ENCODE measurements at regions not wholly inside any gene's neighbourhood (a gene's known extent, or its start where the extent isn't known, plus 50 kb on each side); places are given as distances from the start of the nearest gene placed in this dataset.

- Histone ChIP-seq H3K27me3 (ENCODE audit: control insufficient read depth, insufficient read depth, low read length) (no peaks in the 10 kb centered on the region), H3K27ac (ENCODE audit: low read length) (no peak overlapping the region), H3K4me1 (ENCODE audit: control insufficient read depth, insufficient read depth, low read length) (no peaks in the 10 kb centered on the region), H3K4me3 (ENCODE audit: low read length) (no peak overlapping the region), H3K36me3 (ENCODE audit: control insufficient read depth, insufficient read depth, low read length) (no peaks in the 10 kb centered on the region), H3K9me3 (ENCODE audit: control insufficient read depth, insufficient read depth, low read length) (no peaks in the 10 kb centered on the region)
- Mint-ChIP-seq H3K4me1 (no peaks in the 10 kb centered on the region), H3K4me3 (no peak overlapping the region), H3K27me3 (ENCODE audit: low read depth in 2 of 2) (peaks cover 0 to 3% of the 10 kb centered on the region in 2 donors), H3K9me3 (peaks cover 0 to 4% of the 10 kb centered on the region in 2 donors), H3K36me3 (no peaks in the 10 kb centered on the region), H3K27ac (no peak overlapping the region)
- no peak for TF ChIP-seq CTCF (IDR thresholded peaks at IDR 0.05)
- WGBS (ENCODE audit: insufficient coverage) = 86% methylated on average over 1 of the region's 1 CpG
- intact Hi-C loops (cut with micrococcal nuclease) = no loop called here
- ATAC-seq (no peak), DNase-seq (no peak)
These were observed 188.6 kb downstream of the MDFIC start for GRCh38 chr7:115110523-115110922.

- Histone ChIP-seq H3K4me1 (ENCODE audit: control insufficient read depth, insufficient read depth, low read length) (no peaks in the 10 kb centered on the region), H3K4me3 (ENCODE audit: low read length) (no peak overlapping the region), H3K27me3 (ENCODE audit: control insufficient read depth, insufficient read depth, low read length) (no peaks in the 10 kb centered on the region), H3K27ac (ENCODE audit: low read length) (no peak overlapping the region), H3K36me3 (ENCODE audit: control insufficient read depth, insufficient read depth, low read length) (no peaks in the 10 kb centered on the region), H3K9me3 (ENCODE audit: control insufficient read depth, insufficient read depth, low read length) (no peaks in the 10 kb centered on the region)
- Mint-ChIP-seq H3K27ac (no peak overlapping the region), H3K27me3 (ENCODE audit: low read depth in 2 of 2) (no peaks in the 10 kb centered on the region), H3K9me3 (peaks cover 0 to 4% of the 10 kb centered on the region in 2 donors), H3K4me1 (no peaks in the 10 kb centered on the region), H3K36me3 (no peaks in the 10 kb centered on the region), H3K4me3 (no peak overlapping the region)
- intact Hi-C loops (cut with micrococcal nuclease) = no loop called here
- no peak for TF ChIP-seq CTCF (IDR thresholded peaks at IDR 0.05)
- 80% methylated on average over 3 of the region's 3 CpGs for WGBS (ENCODE audit: insufficient coverage)
- DNase-seq (no peak), ATAC-seq (no peak)
These were observed 184.4 kb downstream of the MDFIC start for GRCh38 chr7:115106316-115106715.

- no peaks in the 10 kb centered on the region for H3K36me3 ChIP-seq (ENCODE audit: control insufficient read depth, insufficient read depth, low read length)
- H3K4me1 ChIP-seq (ENCODE audit: control insufficient read depth, insufficient read depth, low read length) = no peaks in the 10 kb centered on the region
- Mint-ChIP-seq H3K9me3 (peaks cover 0 to 4% of the 10 kb centered on the region in 2 donors), H3K4me1 (peaks cover 0 to 4% of the 10 kb centered on the region in 2 donors), H3K4me3 (no peak overlapping the region), H3K27me3 (ENCODE audit: low read depth in 2 of 2) (no peaks in the 10 kb centered on the region), H3K36me3 (no peaks in the 10 kb centered on the region), H3K27ac (no peak overlapping the region)
- DNase-seq (no peak), ATAC-seq (no peak)
- no peaks in the 10 kb centered on the region for H3K9me3 ChIP-seq (ENCODE audit: control insufficient read depth, insufficient read depth, low read length)
- intact Hi-C loops (cut with micrococcal nuclease) = no loop called here
- H3K27ac ChIP-seq (ENCODE audit: low read length) = no peak overlapping the region
- TF ChIP-seq CTCF (IDR thresholded peaks at IDR 0.05) = no peak
- H3K27me3 ChIP-seq (ENCODE audit: control insufficient read depth, insufficient read depth, low read length) = no peaks in the 10 kb centered on the region
- 100% methylated on average over 2 of the region's 2 CpGs for WGBS (ENCODE audit: insufficient coverage)
- no peak overlapping the region for H3K4me3 ChIP-seq (ENCODE audit: low read length)
These were observed 180.8 kb downstream of the MDFIC start for GRCh38 chr7:115102738-115103137.

- Histone ChIP-seq H3K4me1 (ENCODE audit: control insufficient read depth, insufficient read depth, low read length) (no peaks in the 10 kb centered on the region), H3K9me3 (ENCODE audit: control insufficient read depth, insufficient read depth, low read length) (no peaks in the 10 kb centered on the region), H3K4me3 (ENCODE audit: low read length) (no peak overlapping the region), H3K27ac (ENCODE audit: low read length) (no peak overlapping the region), H3K27me3 (ENCODE audit: control insufficient read depth, insufficient read depth, low read length) (no peaks in the 10 kb centered on the region), H3K36me3 (ENCODE audit: control insufficient read depth, insufficient read depth, low read length) (no peaks in the 10 kb centered on the region)
- ATAC-seq = no peak
- no peaks in the 10 kb centered on the region for H3K36me3 Mint-ChIP-seq
- no peak overlapping the region for H3K27ac Mint-ChIP-seq
- no peak for DNase-seq
- H3K4me1 Mint-ChIP-seq = peaks cover 0 to 4% of the 10 kb centered on the region in 2 donors
- peaks cover 0 to 5% of the 10 kb centered on the region in 2 donors for H3K27me3 Mint-ChIP-seq (ENCODE audit: low read depth in 2 of 2)
- no peak for TF ChIP-seq CTCF (IDR thresholded peaks at IDR 0.05)
- H3K9me3 Mint-ChIP-seq = no peaks in the 10 kb centered on the region
- H3K4me3 Mint-ChIP-seq = no peak overlapping the region
- intact Hi-C loops (cut with micrococcal nuclease) = no loop called here
These were observed 179.3 kb downstream of the MDFIC start for GRCh38 chr7:115101199-115101598.

All from natural killer cell (primary cell).